RPMI7951 (cell line): ENCODE measurements at regions not wholly inside any gene's neighbourhood (a gene's known extent, or its start where the extent isn't known, plus 50 kb on each side); places are given as distances from the start of the nearest gene placed in this dataset.

Experiments
- DNase-seq: peaks from one replicate; pipeline ENCODE4 v3.0.0-alpha.2; 2012; ENCODE audit warnings: low read depth

- DNase-seq = no peak
These were observed 288.0 kb downstream of the ADGB start for GRCh38 chr6:146886587-146887446.

GRCh38 chr6:146887447-146888077 lies 288.8 kb downstream of the ADGB start:
- no peak for DNase-seq

- no peak for DNase-seq
These were observed 290.5 kb downstream of the ADGB start for GRCh38 chr6:146889303-146889702.

- no peak for DNase-seq
These were observed 291.4 kb downstream of the ADGB start for GRCh38 chr6:146890172-146890571.

- DNase-seq = no peak
These were observed 292.1 kb downstream of the ADGB start for GRCh38 chr6:146890644-146891434.

GRCh38 chr6:146891615-146892265 lies 293.0 kb downstream of the ADGB start:
- DNase-seq = no peak

- no peak for DNase-seq
These were observed 293.5 kb downstream of the ADGB start for GRCh38 chr6:146892283-146892612.

- peak; percentile 87 for DNase-seq
These were observed 294.0 kb downstream of the ADGB start for GRCh38 chr6:146892613-146893401.

GRCh38 chr6:146893690-146894089 lies 294.9 kb downstream of the ADGB start:
- no peak for DNase-seq

GRCh38 chr6:146894624-146895023 lies 295.9 kb downstream of the ADGB start:
- DNase-seq = no peak

GRCh38 chr6:146895101-146895771 lies 296.5 kb downstream of the ADGB start:
- DNase-seq = no peak

GRCh38 chr6:146895772-146896061 lies 296.9 kb downstream of the ADGB start:
- DNase-seq = no peak

GRCh38 chr6:146896062-146896813 lies 297.5 kb downstream of the ADGB start:
- no peak for DNase-seq

- DNase-seq = no peak
These were observed 298.4 kb downstream of the ADGB start for GRCh38 chr6:146896960-146897701.

GRCh38 chr6:146898069-146898887 lies 299.5 kb downstream of the ADGB start:
- DNase-seq = no peak

GRCh38 chr6:146898888-146899227 lies 300.1 kb downstream of the ADGB start:
- DNase-seq = no peak

- DNase-seq = peak; percentile 41
These were observed 302.0 kb upstream of the STXBP5 start for GRCh38 chr6:146901940-146902816.

- DNase-seq = peak; percentile 36
These were observed 301.4 kb upstream of the STXBP5 start for GRCh38 chr6:146902846-146903245.
